GM18507 (cell line): ENCODE measurements at regions not wholly inside any gene's neighbourhood (a gene's known extent, or its start where the extent isn't known, plus 50 kb on each side); places are given as distances from the start of the nearest gene placed in this dataset.

Experiments
- DNase-seq: peaks from one replicate; pipeline ENCODE4 v3.0.0; 2011; ENCODE audit warnings: low read depth; ENCODE audit not compliant: insufficient read length; ENCODE audit errors: extremely low spot score
- FAIRE-seq: peaks from 2 replicates; lab custom pipeline; 2011; peaks lifted over from hg19 to GRCh38; lab: Jason Lieb, UNC

DNA sequence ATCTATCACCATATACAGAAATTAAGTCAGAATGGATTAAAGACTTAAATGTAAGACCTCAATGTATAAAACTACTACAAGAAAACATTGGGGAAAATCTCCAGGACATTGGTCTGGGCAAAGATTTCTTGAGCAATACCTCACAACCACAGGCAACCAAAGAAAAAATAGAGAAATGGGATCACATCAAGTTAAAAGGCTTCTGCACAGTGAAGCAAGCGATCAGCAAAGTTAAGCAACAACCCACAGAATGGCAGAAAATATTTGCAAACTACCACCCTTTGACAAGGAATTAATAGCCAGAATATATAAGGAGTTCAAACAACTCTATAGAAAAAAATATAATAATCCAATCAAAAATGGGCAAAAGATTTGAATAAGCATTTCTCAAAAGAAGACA lies 236.9 kb upstream of the EMCN start:
- FAIRE-seq (no peak), DNase-seq (no peak)

GRCh38 chr4:100746141-100746739 lies 228.4 kb upstream of the EMCN start:
- no peak for DNase-seq

DNA sequence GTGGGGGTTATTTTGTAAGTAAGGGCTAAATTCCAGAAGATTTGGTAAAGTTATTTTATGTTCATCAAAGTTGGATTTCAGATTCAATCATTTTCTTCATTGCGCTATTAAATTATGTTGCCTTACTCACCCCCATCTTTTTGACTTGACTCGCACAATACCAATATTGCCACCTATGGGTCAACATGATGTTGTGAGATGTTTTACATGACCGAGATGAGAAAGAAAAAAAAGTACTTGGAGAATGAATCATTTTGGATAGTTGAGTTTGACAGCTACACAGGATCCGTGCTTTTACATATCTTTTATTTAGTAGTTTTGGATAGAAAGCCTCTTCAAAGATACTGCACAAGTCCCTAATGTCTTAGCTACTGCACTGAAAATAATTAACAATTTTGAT lies 224.2 kb upstream of the EMCN start:
- FAIRE-seq (no peak), DNase-seq (no peak)

More at GRCh38 chr4:100746141-100746739, 228.4 kb upstream of the EMCN start:
- FAIRE-seq, result no peak

DNA sequence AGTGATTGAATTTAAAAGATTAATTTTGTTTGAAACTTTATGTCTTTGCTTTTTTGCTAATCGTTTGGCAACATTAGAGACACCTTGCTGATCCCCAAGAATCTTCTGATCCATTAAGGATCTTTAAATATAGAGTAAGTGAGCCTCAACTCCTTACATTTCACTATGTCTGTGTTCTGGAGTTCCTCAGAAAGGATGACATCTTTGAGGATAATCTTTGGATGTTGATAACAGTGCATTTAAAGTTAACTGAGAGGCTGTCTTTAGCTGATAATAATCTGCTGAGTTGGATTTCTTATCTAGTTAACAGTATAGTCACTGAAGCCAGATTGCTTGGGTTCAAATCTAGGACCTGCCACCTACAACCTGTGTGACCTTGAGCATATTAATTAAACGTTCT lies 221.6 kb upstream of the EMCN start:
- FAIRE-seq (no peak), DNase-seq (no peak)

DNA sequence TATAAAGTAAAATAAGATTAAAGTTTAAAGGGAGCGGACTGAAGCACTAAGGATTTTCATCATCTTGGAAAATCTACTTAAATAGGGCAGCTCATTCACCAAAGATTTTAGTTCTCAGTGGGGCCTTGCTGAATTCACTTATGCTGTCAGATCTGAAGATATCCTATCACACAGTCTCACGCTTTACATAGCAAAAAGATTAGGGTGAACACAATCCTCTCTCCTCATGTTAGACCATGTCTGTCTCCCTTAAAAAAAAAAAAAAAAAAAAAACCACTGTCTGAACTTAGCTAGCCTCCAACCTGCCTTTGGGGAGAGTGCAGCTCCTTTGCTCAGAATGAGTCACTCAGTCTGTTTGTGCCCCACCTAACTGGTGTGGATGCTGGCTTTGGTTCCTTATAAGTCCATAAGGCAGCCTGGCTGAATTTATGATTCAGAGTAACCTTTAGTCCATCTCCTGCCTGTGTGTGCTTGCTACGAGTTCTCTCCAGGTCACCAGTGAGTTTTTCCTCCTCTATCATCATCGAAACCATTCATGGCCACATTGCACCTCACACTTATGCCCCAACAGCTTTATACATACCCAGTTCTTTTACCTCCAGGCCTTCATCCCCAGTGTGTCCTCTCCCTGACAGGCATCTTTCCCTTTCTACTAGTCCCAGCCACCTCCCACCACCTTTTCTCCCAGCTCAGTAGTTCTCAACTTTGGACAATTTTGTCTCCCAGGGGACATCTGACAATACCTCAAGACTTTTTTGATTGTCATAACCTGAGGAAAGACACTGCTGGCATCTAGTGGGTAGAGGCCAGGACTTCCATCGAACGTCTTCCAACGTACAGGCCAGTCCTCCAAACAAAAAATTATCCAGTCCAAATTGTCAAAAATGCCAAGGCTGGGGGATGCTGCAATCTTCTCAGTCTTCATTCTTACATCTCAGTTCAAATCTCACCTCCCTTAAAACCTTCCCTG lies 220.7 kb upstream of the EMCN start:
- DNase-seq (no peak), FAIRE-seq (no peak)

DNA sequence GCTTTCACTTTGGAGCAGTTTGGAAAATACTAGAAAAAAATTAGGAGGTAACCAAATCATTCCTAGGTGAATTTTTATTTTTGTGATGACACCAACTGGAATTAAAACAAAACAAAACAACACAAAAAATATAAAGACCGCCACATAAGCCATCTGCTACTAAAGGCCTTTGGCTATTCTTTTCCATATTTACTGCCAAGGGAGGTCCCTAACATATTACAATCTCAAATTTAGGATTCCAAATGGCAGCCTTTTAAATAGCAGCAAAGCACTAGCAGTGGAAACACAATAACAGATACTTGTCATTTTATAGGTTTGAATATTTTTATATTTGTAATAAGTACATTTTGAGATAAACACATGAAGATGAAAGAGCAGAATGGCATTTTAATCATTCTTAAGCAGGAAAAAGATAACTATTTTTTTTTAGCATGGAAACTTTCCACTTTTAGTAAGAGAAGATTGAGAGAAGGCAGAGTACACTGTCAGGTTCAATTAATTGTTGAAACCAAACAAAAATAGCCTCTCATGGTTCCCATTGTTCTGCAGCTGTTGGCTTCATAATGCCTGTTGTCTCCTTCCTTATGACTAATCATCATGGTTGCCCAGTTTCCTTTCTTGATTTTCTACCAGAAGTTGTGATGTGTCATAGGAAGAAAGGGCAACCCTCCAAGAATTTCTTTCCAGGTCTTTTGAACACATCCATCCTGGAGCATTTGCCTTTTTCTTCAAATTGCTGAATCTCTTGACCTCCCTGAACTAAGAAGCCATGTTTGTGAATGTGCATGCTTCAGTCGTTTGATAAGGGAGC lies 219.0 kb upstream of the EMCN start:
- DNase-seq (no peak), FAIRE-seq (no peak)

DNA sequence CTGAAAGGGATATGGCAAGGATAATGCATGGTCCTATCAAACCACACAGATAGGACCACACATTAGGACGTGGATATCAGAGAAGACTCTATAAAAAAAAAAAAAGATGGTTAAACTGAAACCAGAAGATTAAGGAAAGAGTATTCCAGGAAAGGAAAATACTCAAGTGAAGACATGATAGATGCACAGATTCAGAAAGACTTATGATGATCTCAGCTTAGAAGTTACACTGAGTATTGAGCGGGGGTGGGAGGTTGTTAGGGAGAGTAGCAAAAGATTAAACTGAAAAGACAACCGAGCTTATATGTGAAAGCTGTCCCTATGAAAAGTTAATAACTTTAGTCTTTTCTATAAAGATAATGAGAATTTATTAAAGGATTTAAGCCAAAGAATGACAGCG lies 211.0 kb upstream of the EMCN start:
- DNase-seq (no peak), FAIRE-seq (no peak)

DNA sequence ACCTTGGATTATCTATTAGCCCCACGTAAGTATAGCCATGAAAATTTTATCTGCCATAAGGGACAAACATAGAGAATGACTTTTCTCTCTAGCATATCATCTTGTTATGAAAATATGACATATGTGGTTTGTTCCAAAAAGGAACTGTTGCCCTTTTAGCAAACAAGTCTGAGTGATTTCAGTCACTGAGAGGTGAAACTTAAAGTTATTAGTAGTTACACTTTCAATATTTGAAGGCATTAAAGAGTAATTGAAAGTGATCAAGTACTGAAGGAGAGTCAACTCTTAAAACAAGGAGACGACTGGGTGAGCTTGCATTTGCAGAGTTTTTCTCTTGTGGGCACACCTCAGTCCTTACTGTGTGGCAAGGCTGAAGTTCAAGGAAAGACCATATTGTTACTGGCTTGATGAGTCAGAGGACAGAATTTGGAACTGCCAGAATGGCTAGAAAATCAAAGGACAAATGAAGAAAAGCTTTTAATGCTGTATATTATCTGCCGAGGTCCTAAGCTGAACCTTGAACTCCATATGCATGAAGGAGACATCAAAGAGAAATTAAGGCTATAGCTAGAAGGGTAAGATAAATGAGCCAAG lies 205.1 kb upstream of the EMCN start:
- DNase-seq (no peak), FAIRE-seq (no peak)

DNA sequence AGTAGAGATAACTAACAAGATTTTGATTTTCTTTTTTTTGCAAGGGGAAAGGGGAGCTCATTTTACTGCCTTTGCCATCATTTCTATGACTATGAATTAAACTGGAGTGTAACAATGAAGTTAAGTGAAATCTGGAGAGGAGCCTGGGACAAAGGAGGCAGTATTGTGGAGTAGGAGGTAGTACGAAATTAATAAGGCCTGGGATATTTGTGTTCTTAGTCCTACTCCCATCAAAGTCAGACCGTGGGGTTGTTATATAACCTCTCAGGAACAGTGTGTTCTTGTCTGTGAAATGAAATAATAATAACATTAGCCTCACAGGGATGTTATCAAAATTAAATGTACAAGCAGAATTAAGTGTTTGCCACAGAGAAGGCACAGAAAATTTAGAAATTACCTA lies 204.3 kb upstream of the EMCN start:
- FAIRE-seq, result no peak
- DNase-seq, result no peak

DNA sequence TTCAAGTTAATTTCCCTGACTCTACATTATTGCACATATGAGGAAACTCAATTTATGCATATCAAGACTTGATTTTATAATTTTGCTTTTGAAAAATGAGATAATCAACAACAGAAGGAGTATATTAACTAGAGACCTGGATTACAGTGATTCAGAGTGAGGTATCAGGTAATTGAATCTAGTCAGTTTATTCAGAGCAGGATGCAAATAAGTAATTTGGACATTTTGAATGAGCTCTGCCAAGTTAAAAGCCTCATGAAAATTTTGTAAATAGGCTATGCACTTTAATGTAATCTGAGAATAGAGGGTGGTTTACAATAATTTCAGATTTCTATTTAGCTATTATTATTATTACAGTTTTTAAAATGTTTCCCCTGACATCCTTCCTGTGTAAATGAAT lies 203.7 kb upstream of the EMCN start:
- FAIRE-seq, result no peak
- no peak for DNase-seq

DNA sequence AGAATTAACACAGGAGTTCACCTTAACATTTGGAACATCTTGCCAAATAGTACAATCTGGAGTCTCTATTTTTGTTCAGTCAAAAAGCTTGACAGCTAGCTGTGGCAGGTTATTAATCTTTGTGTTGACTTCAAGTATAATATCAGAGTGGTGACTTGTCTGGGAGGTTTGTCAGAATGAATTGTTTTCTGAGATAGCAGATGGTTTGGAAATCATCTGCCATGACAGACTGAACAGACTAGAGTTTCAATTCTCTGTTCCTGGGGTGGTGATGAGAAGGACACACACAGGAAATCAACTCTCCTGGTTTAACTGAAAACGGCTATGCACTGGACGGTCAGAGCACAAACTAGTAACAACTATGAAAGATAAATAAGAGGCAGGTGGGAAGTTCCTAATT lies 203.3 kb upstream of the EMCN start:
- FAIRE-seq (peak; percentile 15), DNase-seq (no peak)

GRCh38 chr4:100716416-100716815 lies 198.6 kb upstream of the EMCN start:
- FAIRE-seq, result no peak
- no peak for DNase-seq

DNA sequence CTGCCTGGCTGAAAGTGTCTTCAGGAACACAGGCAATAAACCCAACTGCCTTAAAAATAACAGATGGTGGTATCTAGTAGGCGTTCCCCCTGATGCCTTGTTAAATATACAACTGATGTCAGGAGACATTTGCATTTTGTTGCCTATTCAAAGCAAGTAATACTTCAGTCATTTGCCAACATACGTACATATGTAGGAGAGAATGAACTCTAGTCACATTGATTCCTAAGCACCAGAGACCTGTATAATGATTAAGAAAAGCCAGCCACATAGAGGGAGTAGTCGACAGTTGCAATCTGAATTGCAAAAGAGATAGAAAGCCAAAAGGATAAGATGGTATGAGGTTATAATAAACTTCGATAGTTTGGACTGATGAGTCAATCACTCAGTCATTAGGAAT lies 191.0 kb upstream of the EMCN start:
- no peak for DNase-seq
- FAIRE-seq, result no peak

DNA sequence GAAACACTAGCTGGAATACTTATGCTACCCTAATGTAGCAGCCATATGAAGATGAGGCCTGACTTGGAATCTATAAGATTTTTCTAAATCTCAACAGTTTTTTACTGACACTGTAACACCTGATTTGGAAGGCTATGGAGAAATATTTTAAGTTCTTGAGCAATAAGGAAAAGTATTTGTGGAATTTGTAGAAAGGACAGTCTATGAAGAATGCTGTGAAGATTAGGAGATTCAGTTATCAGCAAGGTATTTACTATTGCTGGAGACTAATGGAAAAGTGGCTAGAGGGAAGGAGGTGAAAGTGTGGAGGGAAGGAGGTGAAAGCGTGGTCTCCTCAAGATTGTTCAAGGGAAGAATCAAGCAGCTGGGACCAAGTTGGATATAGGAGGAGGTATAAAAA lies 190.0 kb upstream of the EMCN start:
- no peak for DNase-seq
- FAIRE-seq, result no peak

GRCh38 chr4:100696531-100696930 lies 178.7 kb upstream of the EMCN start:
- DNase-seq, result no peak
- no peak for FAIRE-seq

DNA sequence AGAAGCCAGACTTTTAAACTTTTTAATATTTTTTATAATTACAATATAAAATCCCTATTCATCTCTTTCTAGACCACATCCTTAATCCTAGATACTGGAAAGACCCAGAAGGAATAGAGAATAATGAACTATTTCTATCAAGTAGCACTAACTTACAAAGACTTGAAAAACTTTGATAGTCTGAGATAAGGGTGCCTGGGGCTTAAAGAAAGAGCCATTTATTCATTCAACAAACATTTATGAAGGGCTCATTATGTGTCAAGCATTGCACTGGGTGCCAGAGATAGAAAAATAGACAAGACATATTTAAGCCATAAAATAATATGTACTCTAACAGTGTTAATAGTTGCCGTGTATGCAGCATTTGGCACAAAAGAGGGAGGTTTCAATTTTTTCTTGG lies 178.0 kb upstream of the EMCN start:
- FAIRE-seq (no peak), DNase-seq (no peak)

- no peak for FAIRE-seq
- no peak for DNase-seq
Observed at GRCh38 chr4:100695039-100695654, 177.3 kb upstream of the EMCN start.

- FAIRE-seq, result no peak
- no peak for DNase-seq
Observed at GRCh38 chr4:100694467-100694866, 176.6 kb upstream of the EMCN start.

DNA sequence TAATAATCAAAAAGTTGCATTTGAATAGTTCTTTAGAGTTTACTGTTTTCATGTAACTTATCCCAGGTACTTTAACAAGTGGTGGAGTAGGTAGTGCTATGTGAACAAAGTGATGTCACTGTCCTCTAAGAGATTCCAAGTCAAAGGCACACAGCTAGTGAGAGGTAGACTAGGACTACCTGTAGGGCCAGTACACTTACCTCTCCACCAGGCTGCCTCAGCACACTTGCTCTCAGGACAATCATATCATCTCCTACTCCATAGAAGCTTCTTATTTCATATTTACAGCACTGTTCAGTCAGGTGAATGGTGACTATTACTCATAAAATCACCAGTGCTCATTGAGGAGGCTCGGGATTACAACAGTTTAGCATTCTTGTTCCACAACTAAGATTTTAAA lies 173.0 kb upstream of the EMCN start:
- no peak for DNase-seq
- FAIRE-seq, result no peak

DNA sequence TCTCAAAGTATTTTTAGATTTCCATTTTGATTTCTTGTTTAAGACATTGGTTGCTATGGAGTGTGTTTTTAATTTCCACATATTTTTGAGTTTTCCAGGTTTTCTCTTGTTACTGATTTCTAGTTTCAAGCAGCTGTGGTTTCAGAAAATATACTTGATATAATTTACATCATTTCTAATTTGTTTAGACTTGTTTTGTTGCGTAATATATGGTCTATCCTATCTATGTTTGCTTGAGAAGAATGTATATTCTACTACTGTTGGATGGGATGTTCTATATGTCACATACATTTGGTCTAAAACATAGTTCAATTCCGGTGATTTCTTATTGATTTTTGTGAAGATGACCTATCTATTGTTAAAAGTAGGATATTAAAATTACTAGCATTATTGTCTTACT lies 170.5 kb upstream of the EMCN start:
- FAIRE-seq, result no peak
- no peak for DNase-seq
